ENCODE measurements at regions not wholly inside any gene's neighbourhood (a gene's known extent, or its start where the extent isn't known, plus 50 kb on each side); places are given as distances from the start of the nearest gene placed in this dataset.

DNA sequence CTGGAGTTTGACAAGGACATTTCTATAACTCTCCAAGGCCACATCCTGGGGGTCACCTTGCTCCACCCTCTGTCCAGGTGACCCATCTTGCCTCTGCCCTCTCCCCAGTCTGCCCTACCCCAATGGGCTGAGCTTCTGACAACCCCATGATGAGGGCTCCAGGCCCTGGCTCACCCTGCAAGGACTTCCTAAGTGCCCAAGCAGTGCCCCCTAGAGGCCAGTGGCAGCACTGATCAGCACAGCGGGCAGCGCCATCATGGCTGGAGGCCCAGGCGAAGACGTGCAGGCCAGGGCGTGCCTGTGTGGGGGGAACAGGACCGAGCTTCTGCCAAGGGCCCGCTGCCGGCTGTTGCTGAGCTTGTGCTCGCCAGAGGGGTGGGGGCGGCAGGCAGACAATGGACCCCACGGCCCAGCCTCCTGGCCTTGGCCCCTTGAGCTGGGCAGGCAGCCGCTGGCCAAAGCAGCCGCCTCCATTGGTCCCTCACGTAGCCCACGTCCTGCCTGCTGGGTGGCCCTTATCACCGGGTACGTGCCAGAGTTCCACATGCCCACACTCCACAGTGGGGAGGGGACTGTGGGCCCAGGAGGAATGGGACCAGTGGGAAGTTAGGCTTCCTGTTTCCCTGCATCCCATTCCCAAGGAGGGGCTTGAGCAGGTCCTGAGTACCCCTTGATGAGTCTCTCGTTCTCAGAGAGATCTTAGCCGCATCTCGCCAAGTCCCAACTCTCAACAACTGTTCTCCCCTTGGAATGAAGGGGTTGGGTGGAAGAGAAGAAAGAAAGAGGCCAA, 64.3 kb downstream of the MRPL14 start:
- DNase-seq, result no peak

DNA sequence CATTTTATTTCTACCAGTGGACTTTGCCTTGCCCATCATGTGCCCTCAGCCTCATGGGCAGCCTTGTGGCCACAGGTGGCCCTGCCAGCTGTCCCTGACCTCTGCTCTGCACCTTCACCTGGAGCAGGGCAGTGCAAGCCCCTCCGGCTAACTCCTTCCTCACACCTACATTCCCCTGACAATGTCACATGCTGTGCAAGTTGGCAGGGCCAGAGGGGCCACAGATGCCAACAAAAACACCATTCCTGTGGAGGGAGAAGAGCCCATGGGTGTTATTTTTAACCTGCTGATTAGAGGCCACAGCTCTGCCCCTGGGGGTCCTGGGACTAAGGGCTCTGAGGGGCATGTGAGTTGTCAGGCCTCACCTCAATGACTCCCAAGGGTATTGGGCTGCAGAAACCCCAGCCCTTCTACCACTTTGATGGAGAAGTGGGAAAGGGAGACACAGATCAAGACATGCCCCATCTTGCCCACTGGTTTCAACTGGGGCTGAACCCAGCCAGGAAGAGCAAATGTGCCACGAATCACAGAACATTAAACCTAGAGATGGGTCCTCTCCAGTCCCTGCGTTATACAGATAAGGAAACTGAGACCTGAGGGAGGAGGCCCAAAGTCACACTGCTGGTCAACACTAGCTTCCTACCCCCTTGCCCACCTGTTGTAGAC, 65.0 kb downstream of the MRPL14 start:
- no peak for DNase-seq

DNA sequence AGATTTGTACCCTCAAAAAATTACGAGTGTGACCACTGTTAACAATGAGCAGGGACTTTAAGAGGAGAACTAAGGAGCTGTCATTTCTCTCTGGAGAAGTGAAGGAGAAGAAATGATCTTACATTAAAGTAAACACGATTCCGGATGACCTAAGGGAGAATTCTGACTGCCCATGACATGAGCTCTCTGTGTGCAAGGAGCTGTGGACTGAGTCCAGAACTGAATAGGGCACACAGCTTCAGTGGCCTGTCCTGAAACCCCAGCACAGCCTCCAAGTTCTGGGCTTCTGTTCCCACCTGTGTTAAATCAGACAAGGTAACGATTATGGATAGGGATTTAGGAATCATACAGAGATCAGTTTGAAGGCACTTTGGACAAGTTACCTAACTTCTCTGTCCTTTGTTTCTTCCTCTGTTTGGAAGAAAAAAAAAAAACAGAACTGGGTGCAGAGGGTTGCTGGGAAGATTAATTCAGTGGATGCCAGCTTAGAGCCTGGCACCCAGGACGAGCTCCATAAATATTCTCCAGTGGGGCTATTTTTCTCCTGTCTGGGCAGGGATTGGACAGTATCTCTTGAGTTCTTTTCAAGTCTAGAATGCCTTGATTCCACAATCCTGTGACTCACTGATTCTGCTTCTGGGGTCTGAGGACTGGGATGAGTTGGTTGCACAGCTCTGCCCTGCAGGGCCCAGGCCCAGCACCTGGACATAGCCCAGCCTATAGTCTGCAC, 65.7 kb downstream of the MRPL14 start:
- no peak for DNase-seq

DNA sequence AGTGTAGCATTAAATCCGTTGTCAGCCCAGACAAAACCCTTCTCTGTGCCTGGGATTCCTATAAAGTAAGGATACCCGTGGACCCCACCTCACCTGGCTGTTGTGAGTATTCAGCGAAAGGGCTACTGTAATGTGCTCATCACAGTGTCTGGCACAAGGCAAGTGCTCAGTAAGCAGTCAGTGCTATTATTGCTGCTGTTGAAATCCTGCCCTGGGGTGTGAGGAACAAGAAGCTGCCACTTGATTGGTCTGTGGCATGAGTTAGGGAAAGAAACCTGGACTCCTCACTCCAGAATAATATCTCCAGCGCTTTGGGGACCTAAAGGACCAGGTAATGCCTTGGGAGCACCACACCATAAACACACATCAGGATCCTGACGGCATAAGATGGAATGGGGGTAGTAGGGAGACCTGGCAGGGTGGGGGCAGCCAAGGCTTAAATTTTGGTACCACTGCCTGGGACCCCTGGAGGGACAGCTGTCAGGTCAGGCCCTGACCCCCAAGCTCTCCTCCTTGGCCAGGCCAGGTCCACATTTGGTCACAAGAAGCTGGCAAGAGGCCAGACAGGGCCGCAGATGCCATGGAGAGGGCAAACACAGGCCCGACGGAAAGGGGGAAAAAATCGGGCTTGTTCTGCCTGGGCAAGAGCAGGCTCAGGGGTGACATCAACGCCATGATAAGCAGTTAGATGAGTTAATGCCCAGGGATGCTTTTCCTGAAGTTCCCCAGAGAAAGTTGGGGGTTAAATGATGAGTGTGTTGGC, 66.5 kb downstream of the MRPL14 start:
- DNase-seq, result no peak

DNA sequence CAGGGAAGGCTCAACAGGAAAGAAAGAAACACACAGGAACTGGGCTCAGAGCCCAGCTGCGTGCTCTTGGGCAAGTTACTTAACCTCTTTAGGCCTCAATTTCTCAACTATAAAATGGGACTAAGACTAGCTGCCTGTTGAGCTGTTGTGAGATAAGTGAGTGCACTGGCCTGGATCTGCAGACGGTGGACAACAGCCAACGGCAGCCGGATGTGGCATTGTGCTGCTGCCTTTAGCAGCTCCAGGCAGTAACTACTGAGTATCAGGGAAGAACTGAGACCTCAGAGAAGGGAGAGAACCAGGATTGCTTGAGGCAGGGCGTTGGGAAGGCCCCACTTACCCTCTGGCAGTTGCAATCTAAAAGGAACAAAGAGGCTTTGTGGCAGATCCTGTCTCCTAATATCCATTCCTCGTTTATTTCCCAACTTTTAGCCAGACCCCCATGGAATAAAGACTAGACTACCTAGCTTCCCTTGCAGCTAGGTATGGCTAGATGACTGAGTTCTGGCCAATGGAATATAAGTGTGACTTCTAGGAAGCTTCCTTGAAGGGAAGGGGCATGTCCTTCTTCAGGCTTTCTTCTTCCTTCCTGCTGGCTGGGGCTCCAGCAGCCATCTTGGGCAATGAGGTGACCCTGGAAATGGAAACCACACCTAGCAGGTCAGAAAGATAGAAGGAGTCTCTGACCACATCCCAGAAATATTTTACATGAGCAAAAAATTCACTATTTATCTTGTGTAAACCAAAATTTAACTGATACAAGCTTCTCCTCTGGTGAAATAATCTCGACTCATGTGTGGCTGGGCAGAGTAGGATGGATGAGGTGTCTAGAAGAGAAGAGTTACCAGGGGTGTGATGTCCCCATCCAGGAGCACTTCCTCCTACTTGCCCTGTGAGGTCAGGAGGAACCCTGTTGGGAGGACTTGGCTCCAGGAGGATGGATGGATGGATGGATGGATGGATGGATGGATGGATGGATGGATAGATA, 67.6 kb downstream of the MRPL14 start:
- DNase-seq, result no peak

DNA sequence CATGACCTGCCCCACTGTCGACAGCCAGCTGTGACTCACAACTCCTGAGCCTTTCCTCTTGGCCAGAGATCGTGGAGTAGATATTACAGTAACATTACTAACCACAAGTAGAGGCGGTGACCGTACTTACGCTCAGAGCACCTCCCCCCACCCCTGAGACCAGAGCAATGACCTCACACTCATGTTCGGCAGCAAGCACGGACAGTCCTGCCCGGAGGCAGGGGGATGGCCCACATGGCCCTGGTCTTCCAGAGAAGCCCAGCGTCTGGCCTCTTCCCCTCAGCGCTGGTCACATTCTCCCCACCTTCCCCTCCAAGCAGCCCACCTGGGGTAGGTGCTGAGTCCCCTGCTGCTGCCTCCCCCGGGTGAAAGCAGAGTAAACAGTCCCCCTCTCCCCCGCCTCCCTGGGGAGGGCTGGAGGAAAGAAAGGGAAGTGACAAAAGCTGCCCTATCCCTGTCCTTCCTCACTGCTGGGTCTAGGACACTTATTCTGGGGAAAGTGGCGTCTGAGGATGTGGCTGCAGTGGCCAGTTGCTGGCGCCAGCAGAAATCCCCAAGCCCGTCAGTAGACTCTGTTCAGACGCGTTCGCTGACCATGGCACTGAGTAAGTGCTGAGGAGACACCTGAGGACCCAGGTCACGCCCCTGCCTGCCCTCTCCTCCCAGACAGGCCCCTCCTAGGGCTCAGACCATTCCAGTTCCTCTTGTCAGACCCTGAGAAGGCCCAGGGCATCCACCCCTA, 68.5 kb downstream of the MRPL14 start:
- DNase-seq, result no peak

DNA sequence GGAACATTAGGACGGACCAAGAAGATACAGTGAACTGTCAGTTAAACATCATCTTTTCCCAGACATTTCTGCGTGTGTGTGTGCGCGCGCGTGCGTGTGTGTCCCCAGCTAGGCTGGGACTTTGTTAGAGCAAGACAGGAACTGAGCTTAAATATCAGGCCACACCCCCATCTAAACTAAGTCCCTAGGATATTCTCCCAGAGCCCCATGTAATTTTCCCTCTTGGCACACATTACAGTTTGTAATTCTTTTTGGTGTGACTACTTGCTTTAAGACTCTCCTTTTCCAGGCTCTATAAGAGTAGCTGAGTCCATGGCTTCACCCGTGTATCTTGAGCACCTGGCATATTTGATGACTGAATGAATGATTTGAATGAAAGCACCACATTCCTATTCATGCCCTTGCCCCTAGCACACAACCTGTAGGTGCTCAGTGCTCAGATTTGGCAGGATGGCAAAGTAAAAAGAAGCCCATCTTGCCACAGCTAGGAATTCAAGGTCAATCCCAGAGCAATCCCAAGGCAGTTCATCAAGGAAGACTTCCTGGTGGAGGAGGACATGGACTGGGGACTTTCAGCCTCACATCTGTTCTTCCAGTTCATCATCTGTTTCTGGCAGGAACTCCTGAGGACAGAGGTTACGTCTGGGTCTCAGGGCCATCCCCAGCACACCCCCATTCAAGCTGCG, 69.2 kb downstream of the MRPL14 start:
- no peak for DNase-seq

DNA sequence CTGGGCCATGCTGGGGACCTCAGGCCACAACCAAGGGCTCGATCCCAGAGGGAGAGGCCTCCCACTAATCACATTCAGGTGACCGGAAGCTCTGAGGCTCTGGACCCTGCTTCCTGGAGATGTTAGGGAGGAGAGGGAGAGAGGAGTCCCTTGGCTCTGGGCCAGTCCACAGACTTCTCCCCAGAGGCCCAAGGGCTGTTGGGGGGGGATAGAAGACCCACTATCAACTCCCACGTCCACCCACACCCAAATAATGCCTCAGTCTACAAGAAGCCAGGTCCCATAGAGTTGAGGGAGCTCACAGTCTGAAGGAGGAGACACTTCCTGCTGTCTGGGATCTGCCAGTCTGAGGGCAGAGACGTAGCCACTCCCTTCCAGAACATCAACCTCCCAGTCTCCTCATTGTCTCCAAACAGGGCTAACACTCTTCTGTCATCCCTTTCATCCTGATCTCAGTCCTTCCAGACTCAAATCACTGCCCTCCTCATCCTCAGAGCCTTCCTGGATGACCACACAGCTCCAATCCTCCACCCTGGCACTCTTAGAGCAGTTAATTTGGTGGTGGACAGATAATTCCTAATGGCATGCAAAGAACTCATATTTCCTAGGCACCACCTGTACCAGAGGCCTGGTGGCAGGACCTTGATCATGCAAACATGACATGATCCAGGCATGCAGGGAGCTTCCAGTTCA, 69.9 kb downstream of the MRPL14 start:
- DNase-seq, result no peak

DNA sequence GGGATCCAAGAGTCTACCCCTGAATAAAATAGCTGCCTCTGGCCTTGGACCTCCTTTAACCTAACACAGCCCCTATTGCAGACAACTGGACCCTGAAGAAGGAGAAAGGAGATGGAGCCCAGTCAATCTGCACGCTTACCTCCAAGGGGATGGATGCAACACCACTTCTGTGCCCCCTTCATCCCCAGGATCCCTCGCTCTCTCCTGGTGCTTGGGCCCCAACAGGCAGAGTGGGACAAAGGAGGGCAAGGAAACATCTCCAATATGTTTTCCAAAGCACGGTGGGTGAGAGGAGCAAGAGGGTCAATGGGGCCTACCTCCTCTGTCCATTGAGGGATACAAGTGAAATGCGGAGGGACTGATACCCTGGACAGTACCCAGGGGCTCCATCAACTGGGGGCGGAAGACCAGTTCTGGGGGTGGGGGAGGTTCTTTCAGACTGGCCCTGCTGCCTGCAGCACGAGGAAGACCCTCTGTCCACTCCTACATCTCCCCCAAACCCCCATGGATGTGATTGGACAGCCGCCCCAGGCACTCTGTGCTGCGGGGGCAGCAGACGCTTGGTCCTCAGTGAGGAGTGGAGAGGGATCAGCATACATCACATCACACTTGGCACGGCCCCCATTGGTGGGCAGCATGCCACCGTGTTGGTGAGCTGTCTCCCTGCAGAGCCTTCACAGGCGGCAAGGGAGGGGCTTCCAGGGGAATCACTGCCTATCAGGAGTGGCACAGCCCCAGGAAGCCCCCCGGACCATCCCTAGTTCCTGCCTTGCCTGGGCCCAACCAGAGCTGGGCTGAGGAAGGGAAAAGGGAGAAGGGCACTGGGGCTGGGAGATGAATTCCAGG, 70.6 kb downstream of the MRPL14 start:
- no peak for DNase-seq

DNA sequence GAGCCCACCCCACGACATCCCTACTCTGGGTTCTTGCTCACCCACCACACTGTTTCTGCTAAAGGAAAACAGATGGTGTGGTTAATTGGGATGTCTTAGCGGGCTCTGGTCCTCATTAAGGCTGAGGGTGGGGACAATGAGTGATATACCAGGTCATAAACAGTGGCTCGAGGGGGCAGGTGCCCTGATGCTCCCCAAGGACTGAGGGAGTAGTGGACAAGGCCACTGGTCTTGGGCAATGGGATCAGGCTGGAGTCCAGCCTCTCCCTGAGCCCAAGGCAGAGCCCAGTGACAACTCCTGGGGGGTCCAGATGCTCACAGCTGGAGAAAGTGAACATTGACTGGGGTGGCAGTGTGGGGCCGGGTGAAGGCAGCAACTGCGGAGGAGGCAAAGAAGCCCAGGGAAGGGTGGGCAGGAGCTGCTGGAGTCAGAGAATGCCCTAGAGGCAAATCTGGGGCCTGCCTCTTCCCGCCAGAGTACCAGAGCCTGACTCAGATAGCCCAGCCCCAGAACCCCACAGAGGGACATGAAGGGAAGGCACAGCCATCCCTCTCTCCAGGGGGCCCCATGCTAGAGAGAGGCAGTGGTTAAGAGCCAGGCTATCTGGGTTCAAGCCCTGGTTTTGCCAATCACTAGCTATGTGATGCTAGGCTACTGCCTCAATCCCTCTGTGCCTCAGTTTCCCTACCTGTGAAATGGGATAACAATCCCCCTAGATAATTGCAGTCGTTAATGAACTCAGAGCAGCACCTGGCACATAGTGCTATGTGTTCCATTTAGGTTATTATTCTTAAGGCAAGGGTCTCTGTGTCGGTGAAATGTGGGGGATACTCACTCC, 72.3 kb downstream of the MRPL14 start:
- DNase-seq, result no peak

DNA sequence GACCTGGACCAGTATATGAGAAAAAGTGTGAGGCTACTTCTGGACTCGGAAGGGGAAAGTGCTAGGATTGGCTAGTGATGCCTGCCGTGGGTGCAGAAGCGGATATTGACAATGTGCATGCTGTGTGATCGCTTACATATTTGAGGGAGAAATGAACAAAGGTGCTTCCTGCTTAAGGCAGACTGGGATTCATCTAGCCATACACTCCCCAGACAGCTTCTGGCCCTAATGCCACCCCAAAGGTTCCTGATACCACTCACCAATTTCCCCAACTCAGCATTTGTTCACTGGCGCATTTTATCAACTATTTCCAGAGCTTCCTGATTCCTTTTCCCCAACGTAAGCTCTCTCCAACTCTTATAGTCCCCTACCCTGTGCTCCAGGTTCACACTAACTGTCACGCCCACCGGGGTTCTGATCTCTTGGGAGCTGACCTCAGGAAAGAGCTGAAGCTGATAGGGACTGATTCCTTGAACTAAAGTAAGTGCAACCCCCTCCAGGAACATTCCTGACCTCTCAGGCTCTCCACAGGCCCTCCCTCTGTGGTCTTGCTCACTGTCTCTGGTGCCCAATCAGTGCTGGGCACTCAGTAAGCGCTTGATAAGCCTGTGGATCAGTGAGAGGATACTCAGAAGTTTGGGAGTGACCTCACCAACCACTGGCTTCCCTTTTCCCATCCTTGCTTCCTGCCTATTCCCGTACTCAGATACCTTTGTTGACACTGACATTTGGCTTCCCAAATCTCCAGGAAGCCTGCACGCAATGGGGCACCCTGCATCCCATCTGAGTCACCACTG, 73.3 kb downstream of the MRPL14 start:
- DNase-seq, result no peak

DNA sequence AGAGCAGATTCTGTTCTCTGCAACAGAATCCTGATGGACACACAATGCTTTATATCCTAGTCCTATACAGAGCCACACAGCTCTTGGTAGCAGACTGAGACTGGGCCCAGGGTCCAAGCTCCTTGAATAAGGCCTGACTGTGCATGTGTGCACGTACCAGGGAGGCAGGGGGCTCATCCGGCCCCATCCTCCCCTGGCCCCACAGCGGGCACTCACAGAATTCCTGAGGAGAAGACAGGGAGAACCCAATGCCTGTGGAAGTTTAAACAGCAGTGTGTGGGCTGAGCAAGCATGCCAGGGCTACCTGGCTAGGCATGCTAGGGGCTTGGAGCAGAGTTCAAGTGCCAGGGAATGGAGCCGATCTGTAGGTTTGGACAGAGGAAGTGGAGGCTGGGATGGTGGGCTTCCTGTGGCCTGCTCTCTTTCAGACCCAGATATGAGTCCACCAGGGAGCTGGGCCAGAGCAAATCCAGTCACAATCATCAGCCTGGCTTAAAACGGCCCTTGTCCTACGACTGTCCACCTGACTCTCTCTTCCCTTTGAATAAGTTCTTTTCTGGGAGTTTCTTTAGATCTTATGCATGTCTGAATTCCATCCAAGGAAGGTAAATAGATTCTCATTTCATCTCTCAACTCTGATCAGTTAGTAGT, 74.0 kb downstream of the MRPL14 start:
- no peak for DNase-seq

DNA sequence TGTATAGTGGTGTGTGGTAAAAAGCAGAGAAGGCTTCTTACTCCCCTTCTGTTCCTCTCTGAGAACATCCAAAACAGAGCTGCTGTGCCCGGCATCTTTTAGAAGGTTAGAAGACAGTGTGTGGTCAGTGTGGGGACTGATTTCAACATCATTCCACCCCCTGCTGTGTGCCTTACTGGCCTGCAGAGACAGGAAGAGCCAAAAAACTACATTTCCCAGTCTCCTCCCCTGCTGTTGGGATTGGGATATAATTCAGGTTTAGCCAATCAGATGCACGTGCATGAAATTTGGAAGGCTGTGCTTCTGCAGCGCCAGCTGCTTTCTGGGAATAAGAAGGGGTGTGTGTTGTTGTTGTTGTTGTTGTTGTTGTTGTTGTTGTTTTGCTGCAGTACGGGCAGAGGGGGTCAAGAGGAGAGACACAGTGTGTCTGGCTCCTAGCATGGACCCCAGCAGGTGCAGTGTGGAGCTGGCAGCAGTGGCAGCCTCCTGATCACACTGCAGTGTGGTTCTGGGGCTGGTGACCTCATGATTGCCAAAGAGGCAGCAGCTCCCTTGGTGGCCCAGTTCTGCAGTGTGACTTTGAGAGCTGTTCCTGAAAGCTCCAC, 74.7 kb downstream of the MRPL14 start:
- DNase-seq, result no peak

DNA sequence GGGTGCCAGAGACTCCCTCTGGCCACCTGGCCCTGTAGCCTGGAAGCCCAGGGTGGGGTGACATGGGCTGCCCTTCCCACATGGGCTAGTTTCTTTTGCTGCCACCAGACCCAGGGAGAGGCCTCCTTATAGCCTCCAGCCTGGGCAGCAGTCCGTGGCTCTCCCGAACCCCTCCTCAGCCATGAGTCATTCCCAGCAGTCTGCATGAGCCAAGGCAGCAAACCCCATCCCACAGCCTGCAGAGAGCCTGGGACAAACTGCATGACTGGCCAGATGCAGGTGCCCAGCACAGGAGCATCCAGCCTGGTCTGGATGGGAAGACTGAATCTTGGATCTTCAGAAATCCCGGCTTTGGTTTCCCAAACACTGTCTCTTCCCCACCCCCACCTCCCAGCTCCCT, 75.7 kb downstream of the MRPL14 start:
- DNase-seq, result no peak

DNA sequence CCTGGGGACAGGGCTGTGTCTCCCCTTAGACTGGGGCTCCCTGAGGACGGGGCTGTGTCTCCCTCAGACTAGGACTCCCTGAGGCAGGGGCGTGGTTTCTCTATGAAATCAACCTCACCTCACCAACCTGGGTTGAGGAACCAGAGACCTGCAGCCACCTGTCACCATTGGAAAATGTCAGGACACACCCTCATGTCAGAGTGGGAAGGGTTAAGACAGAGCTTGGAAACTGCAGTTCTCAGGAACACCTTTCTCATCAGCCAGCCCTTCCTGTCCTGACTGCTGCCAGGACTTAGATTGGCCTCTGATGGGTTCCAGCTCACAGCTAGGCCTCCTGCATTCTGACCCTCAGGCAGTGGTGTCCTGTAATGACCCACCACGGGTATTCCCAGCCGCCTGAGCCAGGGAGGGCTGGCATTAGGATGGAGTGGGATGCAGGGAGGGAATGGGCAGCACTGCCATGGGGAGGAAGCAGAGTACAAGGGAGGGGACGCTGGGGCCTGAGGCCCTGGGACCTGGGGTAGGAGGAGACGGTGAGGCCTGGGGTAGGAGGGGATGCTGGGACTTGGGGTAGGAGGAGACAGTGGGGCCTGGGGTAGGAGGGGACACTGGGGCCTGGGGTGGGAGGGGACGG, 76.3 kb downstream of the MRPL14 start:
- DNase-seq, result no peak
